Tibial nerve (tissue), 3 donors: ENCODE measurements at regions not wholly inside any gene's neighbourhood (a gene's known extent, or its start where the extent isn't known, plus 50 kb on each side); places are given as distances from the start of the nearest gene placed in this dataset.

Experiments used
- CTCF ChIP-seq, 5 experiments: fragments of 200-600 bp in 3 of 5; fragments of 450-650 bp in 2 of 5; sonication (generic) in 3 of 5; IDR thresholded peaks; one replicate each; pipeline ENCODE4 v1.5.1; 2016 to 2019; ENCODE audit warnings: antibody characterized with exemption in 5 of 5, mild to moderate bottlenecking in 3 of 5, moderate library complexity in 2 of 5
- POLR2A ChIP-seq, 2 donors: fragments of 450-650 bp; IDR thresholded peaks; one replicate each; pipeline ENCODE4 v1.6.1; 2017; ENCODE audit warnings: antibody characterized with exemption in 2 of 2, mild to moderate bottlenecking in 2 of 2, moderate library complexity in 2 of 2

- TF ChIP-seq CTCF (IDR thresholded peaks at IDR 0.05) (no peak), POLR2A (IDR thresholded peaks at IDR 0.05) (no peak)
These were observed 324.0 kb upstream of the POT1 start for GRCh38 chr7:125253452-125254190.
